ENCODE measurements at regions not wholly inside any gene's neighbourhood (a gene's known extent, or its start where the extent isn't known, plus 50 kb on each side); places are given as distances from the start of the nearest gene placed in this dataset.

- intact Hi-C loops (cut with DNase I; ENCODE audit: low total_unique reads): no loop called here
- no peak for DNase-seq (ENCODE audit: low spot score in 2 of 2)
- 65 to 76% methylated on average over 1 of the region's 1 CpG for WGBS, 2 donors
Observed at GRCh38 chr6:169098116-169098515, 155.5 kb downstream of the THBS2 start.

DNA sequence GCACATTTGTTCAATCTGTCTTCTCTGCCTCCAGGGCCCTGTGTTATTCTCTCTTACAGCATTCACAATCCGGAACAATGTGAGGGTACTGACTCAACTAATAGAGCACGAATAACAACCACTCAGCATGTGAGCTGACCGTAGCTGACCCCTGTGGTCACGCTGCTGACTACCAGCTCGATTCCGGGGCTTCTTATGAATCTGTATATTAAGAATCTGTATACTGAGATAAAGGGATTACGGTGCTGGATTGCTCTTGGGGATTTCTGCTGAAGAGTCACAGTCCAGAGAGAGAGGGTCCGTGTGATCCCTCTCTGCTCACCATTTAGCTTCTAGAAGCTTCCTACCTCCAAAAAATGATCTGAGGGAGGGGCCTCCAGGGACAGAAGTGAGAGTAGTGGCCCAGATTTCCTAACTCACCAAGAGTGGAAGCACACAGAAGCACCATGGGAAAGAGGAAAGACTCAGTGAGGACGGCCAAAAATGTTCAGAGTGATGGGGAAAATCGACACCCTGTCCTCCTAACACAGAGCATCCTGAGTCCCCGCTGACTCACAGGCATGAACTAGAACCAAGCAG, 156.2 kb downstream of the THBS2 start:
- DNase-seq (ENCODE audit: low spot score in 2 of 2): no peak
- 78 to 85% methylated on average over 11 of the region's 11 CpGs for WGBS, 2 donors
- TF ChIP-seq POLR2A (IDR thresholded peaks at IDR 0.05): no peak
- TF ChIP-seq CTCF (IDR thresholded peaks at IDR 0.05): no peak
- intact Hi-C loops (cut with DNase I; ENCODE audit: low total_unique reads): no loop called here
- H3K4me3 ChIP-seq (ENCODE audit: low read depth, poor library complexity, severe bottlenecking): no peak overlapping the region

More at GRCh38 chr6:169098116-169098515, 155.5 kb downstream of the THBS2 start:
- no peak overlapping the region for H3K4me3 ChIP-seq (ENCODE audit: low read depth, poor library complexity, severe bottlenecking)
- TF ChIP-seq POLR2A (IDR thresholded peaks at IDR 0.05) (no peak), CTCF (IDR thresholded peaks at IDR 0.05) (no peak)

GRCh38 chr6:169096388-169096787, 157.3 kb downstream of the THBS2 start:
- no peak overlapping the region for H3K4me3 ChIP-seq (ENCODE audit: low read depth, poor library complexity, severe bottlenecking)
- TF ChIP-seq POLR2A (IDR thresholded peaks at IDR 0.05) (no peak), CTCF (IDR thresholded peaks at IDR 0.05) (no peak)
- intact Hi-C loops (cut with DNase I; ENCODE audit: low total_unique reads): no loop called here
- peak in 1 of 2 donors; percentile 64 for DNase-seq (ENCODE audit: low spot score in 2 of 2)
- 75 to 85% methylated on average over 5 of the region's 5 CpGs for WGBS, 2 donors

- peak in 1 of 2 donors; percentile 74 for DNase-seq (ENCODE audit: low spot score in 2 of 2)
- 87 to 91% methylated on average over 11 to 12 of the region's 12 CpGs for WGBS, 2 donors
- no peak overlapping the region for H3K4me3 ChIP-seq (ENCODE audit: low read depth, poor library complexity, severe bottlenecking)
- intact Hi-C loops (cut with DNase I; ENCODE audit: low total_unique reads): no loop called here
- TF ChIP-seq CTCF (IDR thresholded peaks at IDR 0.05): no peak
- no peak for TF ChIP-seq POLR2A (IDR thresholded peaks at IDR 0.05)
Observed at GRCh38 chr6:169095153-169095552, 158.5 kb downstream of the THBS2 start.

- WGBS, 2 donors: 93 to 96% methylated on average over 7 of the region's 7 CpGs
- no peak for TF ChIP-seq POLR2A (IDR thresholded peaks at IDR 0.05)
- no peak for TF ChIP-seq CTCF (IDR thresholded peaks at IDR 0.05)
- no peak overlapping the region for H3K4me3 ChIP-seq (ENCODE audit: low read depth, poor library complexity, severe bottlenecking)
- DNase-seq (ENCODE audit: low spot score in 2 of 2): peak in 1 of 2 donors; percentile 59
- intact Hi-C loops (cut with DNase I; ENCODE audit: low total_unique reads): no loop called here
Observed at GRCh38 chr6:169094552-169094950, 159.1 kb downstream of the THBS2 start.
